ENCODE measurements at regions not wholly inside any gene's neighbourhood (a gene's known extent, or its start where the extent isn't known, plus 50 kb on each side); places are given as distances from the start of the nearest gene placed in this dataset.

DNA sequence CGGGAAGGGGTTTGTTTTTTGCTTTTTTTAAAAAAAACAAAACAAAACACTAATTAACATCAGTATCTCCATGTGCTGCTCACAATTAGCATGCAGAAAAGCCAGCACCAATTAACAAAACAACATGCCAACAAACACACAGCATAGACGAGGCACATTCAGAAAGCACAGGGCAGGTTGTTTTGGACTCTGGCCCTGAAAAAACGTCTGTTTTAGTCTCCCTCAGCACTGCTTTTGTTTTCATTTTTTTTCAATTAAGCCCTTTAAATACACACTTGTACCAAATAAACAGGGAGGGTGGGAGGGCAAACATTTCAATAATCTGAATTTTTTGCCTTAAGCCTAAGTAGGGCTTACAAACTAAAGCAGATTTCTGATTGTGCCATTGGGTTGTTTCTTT, 309.6 kb downstream of the DTWD2 start:
- intact Hi-C loops (cut with micrococcal nuclease): no loop called here
- Histone ChIP-seq H3K4me1 (no peaks in the 10 kb centered on the region), H3K4me3 (no peak overlapping the region), H3K9me3 (replicated peaks) (peaks cover 21% of the 10 kb centered on the region), H3K27me3 (ENCODE audit: low read depth) (no peaks in the 10 kb centered on the region), H3K27ac (replicated peaks) (no peak overlapping the region), H3K36me3 (no peaks in the 10 kb centered on the region)
- DNase-seq: no peak
- TF ChIP-seq, protein P1, sequence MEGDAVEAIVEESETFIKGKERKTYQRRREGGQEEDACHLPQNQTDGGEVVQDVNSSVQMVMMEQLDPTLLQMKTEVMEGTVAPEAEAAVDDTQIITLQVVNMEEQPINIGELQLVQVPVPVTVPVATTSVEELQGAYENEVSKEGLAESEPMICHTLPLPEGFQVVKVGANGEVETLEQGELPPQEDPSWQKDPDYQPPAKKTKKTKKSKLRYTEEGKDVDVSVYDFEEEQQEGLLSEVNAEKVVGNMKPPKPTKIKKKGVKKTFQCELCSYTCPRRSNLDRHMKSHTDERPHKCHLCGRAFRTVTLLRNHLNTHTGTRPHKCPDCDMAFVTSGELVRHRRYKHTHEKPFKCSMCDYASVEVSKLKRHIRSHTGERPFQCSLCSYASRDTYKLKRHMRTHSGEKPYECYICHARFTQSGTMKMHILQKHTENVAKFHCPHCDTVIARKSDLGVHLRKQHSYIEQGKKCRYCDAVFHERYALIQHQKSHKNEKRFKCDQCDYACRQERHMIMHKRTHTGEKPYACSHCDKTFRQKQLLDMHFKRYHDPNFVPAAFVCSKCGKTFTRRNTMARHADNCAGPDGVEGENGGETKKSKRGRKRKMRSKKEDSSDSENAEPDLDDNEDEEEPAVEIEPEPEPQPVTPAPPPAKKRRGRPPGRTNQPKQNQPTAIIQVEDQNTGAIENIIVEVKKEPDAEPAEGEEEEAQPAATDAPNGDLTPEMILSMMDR (IDR thresholded peaks at IDR 0.05; ENCODE audit: borderline replicate concordance): no peak

DNA sequence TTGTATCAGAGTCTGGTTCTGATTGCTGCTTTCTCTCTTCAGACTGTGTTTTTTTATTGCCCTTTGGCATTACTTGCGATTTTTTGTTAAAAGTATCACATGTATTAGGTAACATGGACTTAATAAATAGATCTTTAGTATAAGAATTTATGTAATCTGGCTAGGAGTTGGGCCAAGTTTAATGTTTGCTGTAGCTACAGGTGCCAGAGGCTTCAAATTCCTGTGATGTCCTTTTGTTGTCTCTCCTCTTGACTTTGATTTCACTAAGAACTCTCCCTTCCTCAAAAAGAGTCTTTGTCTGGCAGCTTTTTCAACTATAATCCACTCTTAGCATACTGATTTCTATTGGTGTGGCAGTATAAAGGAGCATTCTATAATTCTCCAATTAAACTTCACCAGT, 313.1 kb downstream of the DTWD2 start:
- no peak for DNase-seq
- no peaks in the 10 kb centered on the region for H3K4me1 ChIP-seq
- H3K27me3 ChIP-seq (ENCODE audit: low read depth): no peaks in the 10 kb centered on the region
- TF ChIP-seq, protein P1 (IDR thresholded peaks at IDR 0.05; ENCODE audit: borderline replicate concordance): no peak
- peaks cover 52% of the 10 kb centered on the region for H3K9me3 ChIP-seq (replicated peaks)
- intact Hi-C loops (cut with micrococcal nuclease): no loop called here
- no peaks in the 10 kb centered on the region for H3K36me3 ChIP-seq
- H3K27ac ChIP-seq (replicated peaks): no peak overlapping the region
- no peak overlapping the region for H3K4me3 ChIP-seq

DNA sequence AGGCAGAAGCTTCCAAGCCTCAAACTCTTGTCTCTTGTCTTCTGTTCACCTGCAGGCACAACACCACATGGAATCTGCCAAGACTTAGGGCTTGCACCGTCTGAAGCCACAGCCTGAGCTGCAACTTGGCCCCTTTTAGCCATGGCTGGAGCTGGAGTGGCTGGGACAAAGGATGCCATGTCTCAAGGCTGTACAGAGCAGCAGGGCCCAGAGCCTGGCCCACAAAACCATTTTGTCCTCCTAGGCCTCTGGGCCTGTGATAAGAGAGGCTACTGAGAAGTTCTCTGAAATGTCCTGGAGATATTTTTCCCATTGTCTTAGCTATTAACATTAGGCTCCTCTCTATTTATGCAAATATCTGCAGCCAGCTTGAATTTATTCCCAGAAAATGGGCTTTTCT, 330.8 kb downstream of the DTWD2 start:
- no peak overlapping the region for H3K27ac ChIP-seq (replicated peaks)
- peaks cover 8% of the 10 kb centered on the region for H3K36me3 ChIP-seq
- intact Hi-C loops (cut with micrococcal nuclease): no loop called here
- H3K4me3 ChIP-seq: no peak overlapping the region
- TF ChIP-seq, protein P1 (IDR thresholded peaks at IDR 0.05; ENCODE audit: borderline replicate concordance): no peak
- no peak for DNase-seq
- peaks cover 34% of the 10 kb centered on the region for H3K9me3 ChIP-seq (replicated peaks)
- H3K27me3 ChIP-seq (ENCODE audit: low read depth): no peaks in the 10 kb centered on the region
- H3K4me1 ChIP-seq: no peaks in the 10 kb centered on the region

DNA sequence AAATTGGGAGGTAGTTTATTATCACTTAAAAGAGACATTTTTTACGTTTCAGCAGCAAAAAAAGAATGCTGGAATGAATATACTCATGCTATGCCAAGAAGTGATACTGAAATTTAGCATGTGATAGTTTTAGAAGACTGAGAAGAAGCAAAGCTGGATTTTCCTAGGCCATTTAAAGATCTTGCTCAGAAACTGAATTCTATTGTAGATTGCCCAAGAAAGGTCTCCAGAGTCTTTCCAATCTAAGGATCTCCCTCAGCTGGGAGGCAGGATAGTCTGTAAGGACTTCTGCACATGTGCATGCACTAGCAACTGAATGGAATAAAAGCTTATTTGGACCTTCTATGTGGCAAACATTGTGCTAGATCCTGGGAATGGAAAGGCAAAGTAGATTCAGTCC, 334.5 kb downstream of the DTWD2 start:
- TF ChIP-seq, protein P1 (IDR thresholded peaks at IDR 0.05; ENCODE audit: borderline replicate concordance): no peak
- Histone ChIP-seq H3K27me3 (ENCODE audit: low read depth) (no peaks in the 10 kb centered on the region), H3K4me1 (no peaks in the 10 kb centered on the region), H3K27ac (replicated peaks) (no peak overlapping the region), H3K9me3 (replicated peaks) (peaks cover 22% of the 10 kb centered on the region), H3K4me3 (no peak overlapping the region), H3K36me3 (peaks cover 8% of the 10 kb centered on the region)
- DNase-seq: no peak
- intact Hi-C loops (cut with micrococcal nuclease): no loop called here

DNA sequence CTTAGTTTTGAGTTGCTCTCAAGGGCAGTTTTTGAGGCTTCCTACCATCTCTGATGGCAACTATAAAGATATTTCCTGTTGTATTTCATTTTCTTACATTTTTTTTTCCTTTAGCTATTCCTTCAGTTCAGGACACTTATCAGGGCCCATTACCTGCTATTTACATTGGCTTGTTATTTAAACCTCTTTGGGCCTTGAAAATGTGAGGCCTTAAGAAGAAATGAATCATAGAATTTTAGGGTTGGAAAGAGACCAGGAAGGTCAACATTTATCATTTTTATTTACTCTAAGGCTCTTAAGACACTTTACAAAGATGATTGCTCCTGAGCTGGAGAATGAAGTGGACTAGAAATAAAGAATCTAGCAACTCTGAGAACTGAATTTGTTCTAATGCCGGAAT, 335.2 kb downstream of the DTWD2 start:
- intact Hi-C loops (cut with micrococcal nuclease): no loop called here
- no peak overlapping the region for H3K27ac ChIP-seq (replicated peaks)
- TF ChIP-seq, protein P1 (IDR thresholded peaks at IDR 0.05; ENCODE audit: borderline replicate concordance): no peak

DNA sequence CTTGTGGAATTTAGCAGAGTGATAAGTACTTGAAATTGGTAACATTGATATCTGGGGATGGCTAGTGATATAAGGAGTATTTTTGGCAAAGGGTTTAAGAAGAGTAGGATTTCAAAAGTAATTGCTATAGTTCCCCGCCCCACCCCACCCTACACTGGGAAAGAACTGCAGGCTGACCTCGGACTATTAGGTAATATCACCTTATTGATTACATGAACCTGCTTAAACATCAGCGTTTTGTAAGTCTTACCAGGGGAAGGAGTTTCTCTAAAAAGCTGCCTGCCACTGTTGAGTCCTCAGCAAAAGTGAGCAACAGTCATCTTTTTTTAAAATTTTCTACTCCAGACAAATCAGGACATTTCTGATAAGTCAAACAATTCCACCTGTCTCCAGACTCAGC, 337.3 kb downstream of the DTWD2 start:
- Histone ChIP-seq H3K4me1 (no peaks in the 10 kb centered on the region), H3K36me3 (no peaks in the 10 kb centered on the region), H3K9me3 (replicated peaks) (no peaks in the 10 kb centered on the region), H3K27me3 (ENCODE audit: low read depth) (no peaks in the 10 kb centered on the region), H3K27ac (replicated peaks) (no peak overlapping the region), H3K4me3 (no peak overlapping the region)
- TF ChIP-seq, protein P1 (IDR thresholded peaks at IDR 0.05; ENCODE audit: borderline replicate concordance): no peak
- no peak for DNase-seq
- intact Hi-C loops (cut with micrococcal nuclease): no loop called here

More for the DNA sequence above, 335.2 kb downstream of the DTWD2 start:
- Histone ChIP-seq H3K9me3 (replicated peaks) (peaks cover 15% of the 10 kb centered on the region), H3K27me3 (ENCODE audit: low read depth) (no peaks in the 10 kb centered on the region), H3K36me3 (peaks cover 8% of the 10 kb centered on the region), H3K4me1 (no peaks in the 10 kb centered on the region), H3K4me3 (no peak overlapping the region)
- DNase-seq: no peak

Data from left ventricle myocardium inferior (tissue), 1 donor.